GM23248 (cell line): ENCODE measurements at regions not wholly inside any gene's neighbourhood (a gene's known extent, or its start where the extent isn't known, plus 50 kb on each side); places are given as distances from the start of the nearest gene placed in this dataset.

ENCODE experiments used
- DNase-seq: peaks from one replicate; pipeline ENCODE4 v3.0.0-alpha.2; 2015
- H2AFZ ChIP-seq: fragments of 200-600 bp; sonication (generic); 2 replicates; pipeline ENCODE4 v1.6.1; 2016; ENCODE audit warnings: antibody characterized with exemption
- H3F3A ChIP-seq: fragments of 200-600 bp; sonication (generic); 2 replicates; pipeline ENCODE4 v1.6.1; 2016; ENCODE audit warnings: mild to moderate bottlenecking, antibody characterized with exemption, mixed run types; ENCODE audit not compliant: insufficient read depth
- H3K27ac ChIP-seq: fragments of 200-600 bp; sonication (generic); 2 replicates; pipeline ENCODE4 v1.5.1; 2016; ENCODE audit warnings: mild to moderate bottlenecking
- H3K27me3 ChIP-seq: fragments of 200-600 bp; sonication (generic); replicated peaks from 2 replicates; pipeline ENCODE4 v1.6.1; 2016; ENCODE audit warnings: mild to moderate bottlenecking; ENCODE audit not compliant: insufficient read depth
- H3K36me3 ChIP-seq: fragments of 200-600 bp; sonication (generic); 2 replicates; pipeline ENCODE4 v1.6.1; 2016; ENCODE audit warnings: low read depth, mild to moderate bottlenecking
- H3K4me1 ChIP-seq: fragments of 200-600 bp; sonication (generic); 2 replicates; pipeline ENCODE4 v1.6.1; 2016; ENCODE audit warnings: mild to moderate bottlenecking; ENCODE audit not compliant: insufficient read depth
- H3K4me2 ChIP-seq: fragments of 200-600 bp; sonication (generic); one replicate; pipeline ENCODE4 v1.6.1; 2016; ENCODE audit warnings: mild to moderate bottlenecking; ENCODE audit not compliant: unreplicated experiment
- H3K4me3 ChIP-seq: fragments of 200-600 bp; sonication (generic); 2 replicates; pipeline ENCODE4 v1.5.1; 2016; ENCODE audit warnings: mild to moderate bottlenecking
- H3K79me2 ChIP-seq: fragments of 200-600 bp; sonication (generic); 2 replicates; pipeline ENCODE4 v1.6.1; 2016; ENCODE audit warnings: mild to moderate bottlenecking; ENCODE audit not compliant: insufficient read depth
- H3K9ac ChIP-seq: fragments of 200-600 bp; sonication (generic); 2 replicates; pipeline ENCODE4 v1.6.1; 2016; ENCODE audit warnings: mild to moderate bottlenecking
- H3K9me2 ChIP-seq: fragments of 200-600 bp; sonication (generic); 2 replicates; pipeline ENCODE4 v1.6.1; 2016; ENCODE audit warnings: mixed run types, mild to moderate bottlenecking, moderate library complexity; ENCODE audit not compliant: insufficient read depth
- H3K9me3 ChIP-seq: fragments of 200-600 bp; sonication (generic); one replicate; pipeline ENCODE4 v1.6.1; 2017; ENCODE audit warnings: low read depth
- H4K20me1 ChIP-seq: fragments of 200-600 bp; sonication (generic); 2 replicates; pipeline ENCODE4 v1.6.0; 2016; ENCODE audit not compliant: insufficient read depth
- EZH2 ChIP-seq: fragments of 200-600 bp; sonication (generic); IDR thresholded peaks from 2 replicates; pipeline ENCODE4 v1.6.1; 2018; ENCODE audit warnings: antibody characterized with exemption, mild to moderate bottlenecking; ENCODE audit not compliant: insufficient read depth, poor library complexity, severe bottlenecking
- EZH2phosphoT487 ChIP-seq: fragments of 200-600 bp; sonication (generic); IDR thresholded peaks from 2 replicates; pipeline ENCODE4 v1.6.1; 2018; ENCODE audit warnings: antibody characterized with exemption, moderate library complexity, mild to moderate bottlenecking, low read depth; ENCODE audit not compliant: insufficient read depth
- WGBS, 2 experiments: methylation state at CpG; one replicate each; pipeline ENCODE4 v1.1.6; 2015 to 2017; ENCODE audit warnings: low lambda C conversion rate in 2 of 2, low coverage in 1 of 2; ENCODE audit errors: missing lambda C conversion rate in 2 of 2; 5-methylcytosine and 5-hydroxymethylcytosine counted together
- in situ Hi-C: fragments of 300-500 bp; cut with MboI; formaldehyde crosslinking; loops from 2 replicates; pipeline ENCODE4 v1.15.0; 2020

DNA sequence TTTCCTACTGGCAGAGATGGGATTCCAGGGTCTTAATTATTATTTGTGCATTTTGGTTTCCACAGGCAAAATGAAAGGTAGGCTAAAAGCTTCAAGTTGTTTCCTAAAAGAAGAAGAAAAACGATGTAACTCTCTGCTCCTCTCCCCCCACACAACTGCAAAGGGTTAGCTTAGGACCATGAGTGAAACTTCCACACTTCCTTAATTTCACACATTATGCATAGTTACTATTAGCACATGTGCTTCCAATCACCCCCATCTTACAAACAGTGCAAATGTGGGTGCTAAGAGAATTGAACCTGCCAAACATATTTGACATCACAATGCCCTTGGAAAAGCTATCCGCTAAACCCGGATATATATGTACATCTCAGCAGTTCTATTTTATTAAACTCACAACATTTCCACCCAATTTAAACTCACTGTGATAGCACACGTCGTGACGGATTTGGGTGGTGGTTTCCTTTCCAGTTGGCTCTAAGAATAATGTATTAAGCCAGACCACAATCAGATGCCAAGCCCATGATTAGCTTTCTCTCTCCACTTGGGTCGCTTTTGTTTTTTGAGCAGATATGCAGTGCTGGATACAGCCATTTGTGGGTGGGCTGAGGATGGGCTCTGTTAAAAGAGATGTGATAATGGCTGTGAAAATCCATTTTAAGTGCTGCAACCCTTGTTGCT, 245.0 kb upstream of the POU2AF2 start:
- Histone ChIP-seq H3K79me2 (no peaks in the 10 kb centered on the region), H4K20me1 (no peaks in the 10 kb centered on the region), H3K36me3 (no peaks in the 10 kb centered on the region), H3K9ac (no peak overlapping the region), H3K9me2 (no peaks in the 10 kb centered on the region), H3K4me1 (peaks cover 36% of the 10 kb centered on the region), H3K4me2 (peak overlapping the region; percentile 62), H3K9me3 (no peaks in the 10 kb centered on the region), H3K27ac (no peak overlapping the region), H3K27me3 (no peaks in the 10 kb centered on the region), H3F3A (peaks cover 29% of the 10 kb centered on the region), H3K4me3 (no peak overlapping the region), H2AFZ (no peak overlapping the region)
- TF ChIP-seq EZH2 = no peak
- no peak for TF ChIP-seq EZH2phosphoT487
- 22 to 26% methylated on average over 7 of the region's 7 CpGs for WGBS, 2 experiments
- in situ Hi-C loops = no loop called here
- peak; percentile 57 for DNase-seq

- Histone ChIP-seq H3K27ac (peak overlapping the region; percentile 53; the same call in 1 of the 2 replicates), H2AFZ (no peak overlapping the region), H3K9me3 (no peaks in the 10 kb centered on the region), H4K20me1 (no peaks in the 10 kb centered on the region), H3K4me1 (peaks cover 37% of the 10 kb centered on the region), H3K27me3 (no peaks in the 10 kb centered on the region; the same call in 1 of the 2 replicates), H3K4me2 (no peak overlapping the region), H3K36me3 (no peaks in the 10 kb centered on the region), H3K9ac (no peak overlapping the region), H3K79me2 (no peaks in the 10 kb centered on the region), H3K4me3 (no peak overlapping the region), H3F3A (peaks cover 27% of the 10 kb centered on the region), H3K9me2 (no peaks in the 10 kb centered on the region)
- 95 to 100% methylated on average over 1 of the region's 1 CpG for WGBS, 2 experiments
- TF ChIP-seq EZH2phosphoT487 (no peak), EZH2 (no peak)
- no peak for DNase-seq
- in situ Hi-C loops = no loop called here
Measured at GRCh38 chr11:110992481-110992880, 253.0 kb upstream of the POU2AF2 start.

- peak; percentile 84 for DNase-seq
- H3K4me1 ChIP-seq = peaks cover 37% of the 10 kb centered on the region
- no peaks in the 10 kb centered on the region for H3K9me3 ChIP-seq
- 0 out of 2 replicates have a peak overlapping the region, but pooled peaks have one; percentile 19 for H2AFZ ChIP-seq
- H3K79me2 ChIP-seq = no peaks in the 10 kb centered on the region
- peak overlapping the region; percentile 53 for H3K27ac ChIP-seq
- H3K4me3 ChIP-seq = peak overlapping the region; percentile 25; the same call in 1 of the 2 replicates
- peaks cover 27% of the 10 kb centered on the region for H3F3A ChIP-seq
- WGBS, 2 experiments = 14 to 18% methylated on average over 4 of the region's 4 CpGs
- no peaks in the 10 kb centered on the region for H3K36me3 ChIP-seq
- H3K9ac ChIP-seq = no peak overlapping the region
- no peak for TF ChIP-seq EZH2
- 0 out of 2 replicates have a peak, but pooled peaks have one; percentile 70 for TF ChIP-seq EZH2phosphoT487
- in situ Hi-C loops = no loop called here
- no peaks in the 10 kb centered on the region; the same call in 1 of the 2 replicates for H3K27me3 ChIP-seq
- peak overlapping the region; percentile 73 for H3K4me2 ChIP-seq
- no peaks in the 10 kb centered on the region for H3K9me2 ChIP-seq
- no peaks in the 10 kb centered on the region for H4K20me1 ChIP-seq
Measured at GRCh38 chr11:110991661-110992355, 253.7 kb upstream of the POU2AF2 start.

DNA sequence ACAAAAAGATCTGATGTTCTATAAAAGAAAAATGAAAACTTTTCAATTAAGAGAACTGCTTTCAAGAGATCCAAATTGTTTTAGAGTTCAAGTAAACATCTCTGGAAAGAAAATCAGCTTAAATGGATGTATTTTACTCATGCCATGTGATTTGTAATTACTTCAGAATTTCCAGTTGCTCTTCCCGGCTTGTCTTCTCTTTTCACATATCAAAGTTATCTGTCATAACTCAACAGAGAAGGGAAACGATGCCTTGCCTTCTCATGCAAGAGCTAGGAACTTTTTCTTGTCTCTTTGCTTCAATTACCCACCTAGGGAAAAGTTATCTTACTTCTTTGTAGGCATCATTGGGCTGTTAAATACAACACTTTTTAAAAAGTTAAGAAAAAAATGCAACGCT, 255.2 kb upstream of the POU2AF2 start:
- no peak overlapping the region for H3K27ac ChIP-seq
- H3K79me2 ChIP-seq = no peaks in the 10 kb centered on the region
- H3K4me2 ChIP-seq = no peak overlapping the region
- peak; percentile 43 for DNase-seq
- H3K9me2 ChIP-seq = no peaks in the 10 kb centered on the region
- no peaks in the 10 kb centered on the region for H4K20me1 ChIP-seq
- TF ChIP-seq EZH2phosphoT487 (no peak), EZH2 (no peak)
- 38 to 46% methylated on average over 3 of the region's 3 CpGs for WGBS, 2 experiments
- H3F3A ChIP-seq = peaks cover 27% of the 10 kb centered on the region
- H3K4me3 ChIP-seq = no peak overlapping the region
- no peaks in the 10 kb centered on the region; the same call in 1 of the 2 replicates for H3K27me3 ChIP-seq
- H3K36me3 ChIP-seq = no peaks in the 10 kb centered on the region
- H3K4me1 ChIP-seq = peaks cover 37% of the 10 kb centered on the region
- no peaks in the 10 kb centered on the region for H3K9me3 ChIP-seq
- in situ Hi-C loops = no loop called here
- no peak overlapping the region for H3K9ac ChIP-seq
- no peak overlapping the region for H2AFZ ChIP-seq
